Astrocyte of the spinal cord (primary cell): ENCODE measurements at regions not wholly inside any gene's neighbourhood (a gene's known extent, or its start where the extent isn't known, plus 50 kb on each side); places are given as distances from the start of the nearest gene placed in this dataset.
A peak's percentile ranks its signal among the peaks of the same experiment; 100 is the strongest.

ENCODE experiments used
- DNase-seq: peaks from one replicate; pipeline ENCODE4 v3.0.0; 2011; ENCODE audit warnings: low read depth, low spot score
- H3K4me3 ChIP-seq: 2 replicates; pipeline ENCODE4 v1.5.1; 2011; ENCODE audit warnings: low read depth, mild to moderate bottlenecking, low read length, moderate library complexity
- in situ Hi-C: cut with HindIII; loops from 2 replicates; pipeline ENCODE4 v1.10.0; 2017; ENCODE audit warnings: low sequenced_read_pairs
- TF ChIP-seq, protein P1 (sequence below): IDR thresholded peaks from 2 replicates; pipeline ENCODE4 v1.5.1; 2012; ENCODE audit warnings: low read depth, mild to moderate bottlenecking, low read length, inconsistent platforms

DNA sequence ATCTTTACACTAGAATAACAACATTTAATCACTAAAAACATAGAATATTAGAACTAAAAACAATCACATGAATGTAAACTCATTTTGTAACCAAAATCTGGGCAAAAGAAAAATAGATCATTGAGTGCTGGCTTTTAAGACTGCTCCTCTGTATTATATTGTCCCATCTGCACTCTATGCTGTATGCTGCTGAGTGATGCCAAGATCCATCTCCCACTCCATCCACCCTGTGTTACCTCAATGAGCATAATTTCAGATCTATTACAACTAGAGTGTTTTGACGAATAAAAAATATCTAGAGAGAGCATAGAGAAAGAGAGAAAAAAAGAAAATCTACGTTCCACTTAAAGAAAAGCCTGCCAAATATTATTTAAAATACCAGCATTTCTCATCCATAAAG, 1060.4 kb downstream of the ZPLD1 start:
- TF ChIP-seq, protein P1, sequence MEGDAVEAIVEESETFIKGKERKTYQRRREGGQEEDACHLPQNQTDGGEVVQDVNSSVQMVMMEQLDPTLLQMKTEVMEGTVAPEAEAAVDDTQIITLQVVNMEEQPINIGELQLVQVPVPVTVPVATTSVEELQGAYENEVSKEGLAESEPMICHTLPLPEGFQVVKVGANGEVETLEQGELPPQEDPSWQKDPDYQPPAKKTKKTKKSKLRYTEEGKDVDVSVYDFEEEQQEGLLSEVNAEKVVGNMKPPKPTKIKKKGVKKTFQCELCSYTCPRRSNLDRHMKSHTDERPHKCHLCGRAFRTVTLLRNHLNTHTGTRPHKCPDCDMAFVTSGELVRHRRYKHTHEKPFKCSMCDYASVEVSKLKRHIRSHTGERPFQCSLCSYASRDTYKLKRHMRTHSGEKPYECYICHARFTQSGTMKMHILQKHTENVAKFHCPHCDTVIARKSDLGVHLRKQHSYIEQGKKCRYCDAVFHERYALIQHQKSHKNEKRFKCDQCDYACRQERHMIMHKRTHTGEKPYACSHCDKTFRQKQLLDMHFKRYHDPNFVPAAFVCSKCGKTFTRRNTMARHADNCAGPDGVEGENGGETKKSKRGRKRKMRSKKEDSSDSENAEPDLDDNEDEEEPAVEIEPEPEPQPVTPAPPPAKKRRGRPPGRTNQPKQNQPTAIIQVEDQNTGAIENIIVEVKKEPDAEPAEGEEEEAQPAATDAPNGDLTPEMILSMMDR: no peak
- no peak overlapping the region for H3K4me3 ChIP-seq
- no peak for DNase-seq
- in situ Hi-C loops: no loop called here

DNA sequence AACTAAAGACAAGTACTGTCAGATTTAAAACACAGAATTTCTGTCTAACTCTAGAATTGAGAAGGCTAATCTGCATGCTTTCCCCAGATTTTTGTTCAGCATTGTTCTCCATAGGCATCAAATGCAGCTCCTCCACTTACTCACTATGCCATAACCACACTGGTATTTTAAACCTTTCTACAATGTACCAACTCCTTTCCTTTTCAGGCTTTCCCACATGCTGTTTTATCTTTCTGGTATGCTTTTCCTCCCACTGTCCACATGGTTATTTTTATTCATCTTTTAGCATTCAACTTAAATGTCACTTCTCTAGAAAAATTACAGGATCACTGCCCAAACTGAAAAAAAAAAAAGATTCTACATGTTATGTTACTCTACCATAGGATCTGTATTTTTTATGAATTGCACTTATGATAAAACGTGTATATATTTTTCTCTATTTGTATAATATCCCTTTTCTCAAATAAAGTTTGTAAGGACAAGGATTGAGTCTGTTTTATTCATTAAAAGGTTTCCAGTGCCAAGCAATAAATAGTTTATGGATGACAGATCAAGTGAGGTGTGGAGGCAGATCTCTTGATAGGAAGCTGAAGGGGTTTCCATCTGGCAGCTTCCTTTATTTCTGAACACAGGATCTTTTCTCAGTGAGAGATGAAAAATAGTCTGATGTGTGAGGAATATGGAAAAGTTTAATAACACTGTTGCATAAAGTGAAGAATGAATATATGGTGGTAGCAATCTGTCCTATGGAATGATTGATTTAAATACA, 1064.5 kb downstream of the ZPLD1 start:
- no peak overlapping the region for H3K4me3 ChIP-seq
- DNase-seq: peak; percentile 87
- TF ChIP-seq, protein P1: no peak
- in situ Hi-C loops: no loop called here

DNA sequence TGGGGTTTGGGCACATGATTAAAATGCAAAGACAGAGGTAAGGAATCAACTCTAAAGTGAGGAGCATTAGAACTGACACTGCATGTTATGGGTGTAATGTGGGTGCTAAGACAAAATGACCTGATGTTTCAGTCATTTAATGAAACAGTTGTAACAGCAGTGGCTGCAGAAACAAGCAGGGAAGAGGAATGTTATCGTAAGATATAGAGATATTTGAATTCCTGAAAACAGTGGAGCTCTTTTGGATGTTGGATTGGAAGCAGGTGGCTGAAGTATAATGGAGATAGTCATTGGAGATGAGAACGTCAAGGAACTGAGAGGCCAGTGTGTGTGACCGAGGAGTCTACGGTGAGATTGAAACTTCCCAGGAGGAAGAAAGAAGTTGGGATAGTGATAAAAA, 1065.2 kb downstream of the ZPLD1 start:
- TF ChIP-seq, protein P1: no peak

DNA sequence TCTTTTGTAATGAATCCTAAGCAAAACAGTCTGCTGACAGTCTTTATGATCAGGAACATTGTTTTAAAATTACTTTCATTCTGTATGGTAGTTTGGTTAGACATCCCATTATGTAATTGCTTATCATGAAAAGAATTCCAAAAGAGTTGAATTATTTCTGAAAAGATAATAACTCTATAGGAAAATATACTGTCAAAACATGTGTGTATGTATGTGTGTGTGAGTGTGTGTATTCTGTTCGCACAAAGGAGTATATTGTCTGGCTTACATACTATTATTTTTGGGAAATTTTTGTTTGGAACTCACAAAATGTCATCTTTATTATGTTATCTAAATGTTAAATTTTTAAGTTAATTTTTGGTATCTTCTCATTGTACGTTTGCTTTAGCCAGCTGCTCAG, 1075.9 kb downstream of the ZPLD1 start:
- in situ Hi-C loops: no loop called here
- TF ChIP-seq, protein P1: no peak
- no peak for DNase-seq
- no peak overlapping the region for H3K4me3 ChIP-seq

More for the DNA sequence above, 1065.2 kb downstream of the ZPLD1 start:
- DNase-seq: no peak
- H3K4me3 ChIP-seq: no peak overlapping the region
- in situ Hi-C loops: no loop called here

DNA sequence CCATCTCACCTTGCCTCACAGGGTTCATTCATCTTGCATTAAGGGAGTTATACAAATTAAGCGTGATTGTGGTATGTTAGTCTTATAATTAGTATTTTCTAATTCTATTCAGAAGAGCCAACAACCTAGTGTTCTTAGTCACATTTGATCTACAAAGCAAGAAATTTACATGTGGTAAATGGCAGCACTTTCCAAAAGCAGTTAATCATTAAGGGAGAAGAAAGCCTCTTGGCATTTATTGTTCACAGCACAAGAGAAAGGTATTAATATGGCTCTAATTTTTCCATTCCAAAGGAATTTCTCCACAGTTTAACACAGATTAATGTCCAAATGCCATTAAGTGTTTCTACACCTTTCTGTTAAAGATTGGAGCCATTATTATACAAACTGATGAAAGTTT, 1077.1 kb downstream of the ZPLD1 start:
- TF ChIP-seq, protein P1: no peak
- no peak overlapping the region for H3K4me3 ChIP-seq
- no peak for DNase-seq
- in situ Hi-C loops: no loop called here

DNA sequence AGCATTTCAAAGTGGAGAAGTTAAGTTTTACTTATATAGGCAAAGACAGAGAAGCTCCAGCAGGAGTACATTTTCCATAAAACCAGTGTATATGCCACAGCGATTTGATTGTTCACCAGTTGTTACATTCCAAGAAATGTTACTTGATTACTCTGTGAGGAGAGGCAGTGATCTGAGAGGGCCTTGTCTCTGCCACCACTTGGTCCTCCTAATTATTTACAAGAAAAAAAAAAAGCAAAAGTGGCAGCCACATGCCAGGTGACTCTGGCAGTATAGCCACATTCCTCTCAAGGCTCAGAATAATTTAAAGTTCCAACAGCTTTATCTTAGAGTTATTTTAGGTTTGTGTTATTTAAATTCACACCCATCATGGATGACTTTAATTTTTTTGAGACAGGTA, 1077.8 kb downstream of the ZPLD1 start:
- no peak for DNase-seq
- TF ChIP-seq, protein P1: no peak
- no peak overlapping the region for H3K4me3 ChIP-seq
- in situ Hi-C loops: no loop called here
